Mesenchymal stem cell (in vitro differentiated cells and primary cell): ENCODE measurements at regions not wholly inside any gene's neighbourhood (a gene's known extent, or its start where the extent isn't known, plus 50 kb on each side); places are given as distances from the start of the nearest gene placed in this dataset.
"Not testable (repeated sequence)": the region's sequence is repeated elsewhere in the genome, so short reads cannot be mapped to it uniquely, and the experiment has no call there.

Source experiments
- DNase-seq: peaks from one replicate; pipeline ENCODE4 v3.0.0-alpha.2; 2013
- H2AFZ ChIP-seq: one replicate; pipeline ENCODE4 v1.6.1; 2013; ENCODE audit warnings: low read depth, mild to moderate bottlenecking, control low read depth, inconsistent platforms, low read length, moderate library complexity
- H2AK5ac ChIP-seq: 2 replicates; pipeline ENCODE4 v1.6.1; 2013; ENCODE audit warnings: low read length, moderate library complexity, mild to moderate bottlenecking, inconsistent platforms; ENCODE audit not compliant: severe bottlenecking
- H2BK120ac ChIP-seq: one replicate; pipeline ENCODE4 v1.6.1; 2013; ENCODE audit warnings: low read depth, mild to moderate bottlenecking, inconsistent platforms, low read length, moderate library complexity
- H2BK12ac ChIP-seq, 2 experiments: one replicate each; pipeline ENCODE4 v1.6.1; 2013; ENCODE audit warnings: inconsistent platforms in 2 of 2, low read length in 2 of 2, mild to moderate bottlenecking in 2 of 2, moderate library complexity in 2 of 2, control low read depth in 1 of 2
- H2BK15ac ChIP-seq: one replicate; pipeline ENCODE4 v1.6.1; 2013; ENCODE audit warnings: mild to moderate bottlenecking, low read depth, inconsistent platforms; ENCODE audit not compliant: poor library complexity, severe bottlenecking
- H2BK5ac ChIP-seq: 2 replicates; pipeline ENCODE4 v1.6.1; 2013; ENCODE audit warnings: low read depth, mild to moderate bottlenecking, low read length, control low read depth, inconsistent platforms; ENCODE audit not compliant: poor library complexity, severe bottlenecking
- H3K14ac ChIP-seq, 2 experiments: one replicate each; pipeline ENCODE4 v1.6.1; 2013; ENCODE audit warnings: inconsistent platforms in 2 of 2, low read length in 2 of 2, control low read depth in 1 of 2, mild to moderate bottlenecking in 1 of 2, moderate library complexity in 1 of 2
- H3K18ac ChIP-seq, 2 experiments: one replicate each; pipeline ENCODE4 v1.6.1; 2013; ENCODE audit warnings: inconsistent platforms in 2 of 2, low read length in 2 of 2, control low read depth in 1 of 2, low read depth in 1 of 2, mild to moderate bottlenecking in 1 of 2
- H3K23ac ChIP-seq, 2 experiments: one replicate each; pipeline ENCODE4 v1.6.1; 2013; ENCODE audit warnings: inconsistent platforms in 2 of 2, low read length in 2 of 2, mild to moderate bottlenecking in 2 of 2, moderate library complexity in 2 of 2, control low read depth in 1 of 2
- H3K27ac ChIP-seq: 2 replicates; pipeline ENCODE4 v1.5.1; 2013; ENCODE audit warnings: mild to moderate bottlenecking, moderate library complexity, low read length, control low read depth, inconsistent platforms; ENCODE audit not compliant: poor library complexity, severe bottlenecking
- H3K27me3 ChIP-seq, 2 experiments: 2 replicates each; pipeline versions ENCODE4 v1.6.1 to v1.7.0; 2013; ENCODE audit warnings: low read length in 2 of 2, mild to moderate bottlenecking in 2 of 2, moderate library complexity in 2 of 2, control low read depth in 1 of 2, inconsistent platforms in 1 of 2; ENCODE audit not compliant: control insufficient read depth in 1 of 2, insufficient read depth in 1 of 2
- H3K36me3 ChIP-seq, 2 experiments: 2 replicates each; pipeline versions ENCODE4 v1.6.1 to v1.7.0; 2013; ENCODE audit warnings: low read length in 2 of 2, control low read depth in 1 of 2, inconsistent platforms in 1 of 2, low read depth in 1 of 2, mild to moderate bottlenecking in 1 of 2; ENCODE audit not compliant: insufficient read depth in 2 of 2, control insufficient read depth in 1 of 2
- H3K4ac ChIP-seq, 2 experiments: one replicate each; pipeline ENCODE4 v1.6.1; 2013; ENCODE audit warnings: inconsistent platforms in 2 of 2, low read length in 2 of 2, mild to moderate bottlenecking in 2 of 2, moderate library complexity in 2 of 2, control low read depth in 1 of 2, low read depth in 1 of 2
- H3K4me1 ChIP-seq: 2 replicates; pipeline ENCODE4 v1.6.1; 2013; ENCODE audit warnings: low read depth, low read length, control low read depth; ENCODE audit not compliant: control insufficient read depth, insufficient read depth
- H3K4me2 ChIP-seq: 2 replicates; pipeline ENCODE4 v1.6.1; 2013; ENCODE audit warnings: low read length, mild to moderate bottlenecking, inconsistent platforms; ENCODE audit not compliant: poor library complexity, severe bottlenecking
- H3K4me3 ChIP-seq, 2 experiments: 2 replicates each; pipeline versions ENCODE4 v1.5.1 to v1.7.0; 2013; ENCODE audit warnings: low read length in 2 of 2, mild to moderate bottlenecking in 2 of 2, control low read depth in 1 of 2, low read depth in 1 of 2; ENCODE audit not compliant: insufficient read depth in 1 of 2
- H3K79me1 ChIP-seq: replicated peaks from 2 replicates; pipeline ENCODE4 v1.6.1; 2013; ENCODE audit warnings: mild to moderate bottlenecking, control low read depth, low read length, inconsistent platforms; ENCODE audit not compliant: poor library complexity, severe bottlenecking
- H3K9ac ChIP-seq: 2 replicates; pipeline ENCODE4 v1.7.0; 2013; ENCODE audit warnings: mild to moderate bottlenecking, low read length, moderate library complexity
- H3K9me3 ChIP-seq: 2 replicates; pipeline ENCODE4 v1.7.0; 2013; ENCODE audit warnings: mild to moderate bottlenecking, low read length; ENCODE audit not compliant: control insufficient read depth
- H4K8ac ChIP-seq: one replicate; pipeline ENCODE4 v1.6.1; 2013; ENCODE audit warnings: inconsistent platforms, mild to moderate bottlenecking, low read length, moderate library complexity
- H4K91ac ChIP-seq: one replicate; pipeline ENCODE4 v1.6.1; 2013; ENCODE audit warnings: mild to moderate bottlenecking, low read length, inconsistent platforms
- WGBS: methylation state at CpG from one replicate; pipeline ENCODE4 v1.1.7; 2013; ENCODE audit warnings: mixed read lengths; 5-methylcytosine and 5-hydroxymethylcytosine counted together

DNA sequence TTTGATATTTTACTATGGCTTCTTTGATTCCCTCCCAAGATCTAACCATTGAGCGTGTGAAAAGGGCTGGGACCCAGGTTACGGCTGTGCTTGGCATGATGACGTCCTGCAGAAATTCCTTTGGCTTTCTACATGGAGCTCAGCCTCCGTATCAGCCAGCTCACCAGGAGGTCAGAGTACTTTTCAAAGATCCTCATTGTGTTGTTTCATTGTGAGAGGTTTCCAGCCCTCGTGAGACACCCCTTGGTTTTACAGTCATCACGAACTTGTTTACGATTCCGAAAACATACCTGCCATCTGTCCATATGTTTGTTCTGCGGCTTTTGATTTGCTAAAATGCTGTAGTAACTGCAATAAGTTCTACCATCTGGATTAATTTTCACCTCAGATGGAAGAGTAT is 453.1 kb downstream of the TMEM121 start:
- H3K4ac ChIP-seq = no peak overlapping the region
- H3K9ac ChIP-seq = no peak overlapping the region
- no peaks in the 10 kb centered on the region for H3K4me1 ChIP-seq
- no peak overlapping the region for H3K4me2 ChIP-seq
- H2AK5ac ChIP-seq = no peak overlapping the region
- H2AFZ ChIP-seq = no peak overlapping the region
- no peak overlapping the region for H2BK5ac ChIP-seq
- H3K36me3 ChIP-seq = no peaks in the 10 kb centered on the region
- H3K14ac ChIP-seq = no peak overlapping the region
- 70% methylated on average over 9 of the region's 9 CpGs for WGBS
- no peak overlapping the region for H4K91ac ChIP-seq
- no peak overlapping the region for H3K23ac ChIP-seq
- H2BK12ac ChIP-seq = no peak overlapping the region
- no peak overlapping the region for H2BK120ac ChIP-seq
- no peaks in the 10 kb centered on the region for H3K9me3 ChIP-seq
- no peaks in the 10 kb centered on the region for H3K27me3 ChIP-seq
- H3K4me3 ChIP-seq = no peak overlapping the region
- no peaks in the 10 kb centered on the region for H3K79me1 ChIP-seq
- H4K8ac ChIP-seq = no peak overlapping the region
- DNase-seq = no peak
- no peak overlapping the region for H2BK15ac ChIP-seq
- no peak overlapping the region for H3K18ac ChIP-seq
- H3K27ac ChIP-seq = no peak overlapping the region

DNA sequence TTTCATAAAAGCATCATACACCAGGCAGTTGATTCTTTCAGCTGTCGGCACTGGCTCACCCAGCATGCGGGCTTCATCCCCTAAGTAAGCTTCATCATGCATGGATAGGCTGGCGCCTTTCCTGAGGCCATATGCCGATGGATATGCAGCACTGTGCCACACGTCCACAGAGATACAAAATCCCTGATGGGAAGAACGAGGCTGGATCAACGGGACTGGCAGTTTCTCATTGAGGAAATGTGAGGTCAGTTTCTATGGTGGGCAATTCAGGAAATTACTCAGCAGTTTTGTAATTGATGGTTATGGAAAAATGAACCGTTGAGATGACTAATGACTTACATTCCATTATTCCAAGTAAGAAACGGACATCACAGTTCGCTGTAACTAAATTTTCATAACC is 453.8 kb downstream of the TMEM121 start:
- Histone ChIP-seq H2BK15ac (no peak overlapping the region), H3K4me2 (no peak overlapping the region), H3K27me3 (no peaks in the 10 kb centered on the region), H3K4ac (no peak overlapping the region), H3K36me3 (no peaks in the 10 kb centered on the region), H4K8ac (no peak overlapping the region), H2BK5ac (no peak overlapping the region), H2BK120ac (no peak overlapping the region), H3K4me3 (no peak overlapping the region), H3K14ac (no peak overlapping the region), H4K91ac (no peak overlapping the region), H3K9ac (no peak overlapping the region), H2BK12ac (no peak overlapping the region), H3K4me1 (no peaks in the 10 kb centered on the region), H3K79me1 (no peaks in the 10 kb centered on the region), H2AK5ac (no peak overlapping the region), H3K18ac (no peak overlapping the region), H3K9me3 (no peaks in the 10 kb centered on the region), H3K27ac (no peak overlapping the region), H3K23ac (no peak overlapping the region), H2AFZ (no peak overlapping the region)
- DNase-seq = no peak
- WGBS = 62% methylated on average over 7 of the region's 10 CpGs

DNA sequence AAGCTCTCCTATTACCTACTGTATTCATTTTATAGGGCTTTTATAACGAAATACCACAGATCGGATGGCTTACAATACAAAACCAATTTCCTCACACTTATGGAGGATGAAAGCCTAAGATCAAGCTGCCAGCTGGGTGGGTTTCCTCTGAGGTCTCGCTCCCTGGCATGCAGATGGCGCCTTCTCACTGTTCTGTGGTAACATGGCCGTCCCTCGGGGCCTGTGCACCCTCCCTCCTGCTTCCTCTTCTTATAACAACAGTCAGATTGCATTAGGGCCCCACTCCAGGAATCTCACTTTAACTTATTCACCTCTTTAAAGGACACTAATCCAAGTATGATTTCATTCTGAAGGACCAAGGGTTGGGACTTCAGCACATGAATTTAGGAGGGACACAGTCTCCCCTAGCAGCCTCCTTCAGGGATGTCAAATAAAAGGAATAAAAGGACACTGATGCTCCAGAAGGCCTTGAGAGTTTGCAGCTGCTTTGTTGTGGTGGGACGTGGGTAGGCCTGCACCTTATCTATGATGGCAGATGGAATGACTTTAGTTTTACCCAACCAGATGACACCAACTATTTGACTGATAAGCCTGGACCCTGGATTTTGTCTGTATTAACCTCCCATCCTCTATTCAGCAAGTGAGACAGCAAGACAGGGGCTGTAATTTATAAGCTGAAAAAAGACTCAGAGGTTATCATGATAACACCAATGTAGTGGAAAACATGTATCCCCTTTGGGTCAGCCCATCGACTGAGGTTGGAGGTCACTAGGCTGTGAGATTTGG is 455.3 kb downstream of the TMEM121 start:
- H3K79me1 ChIP-seq, H2BK15ac ChIP-seq, H3K4me3 ChIP-seq, H3K4ac ChIP-seq, H2BK5ac ChIP-seq, H2BK12ac ChIP-seq, H3K23ac ChIP-seq, H4K91ac ChIP-seq, H3K4me2 ChIP-seq, H3K27ac ChIP-seq, DNase-seq, H3K36me3 ChIP-seq, H3K18ac ChIP-seq, H3K14ac ChIP-seq, H2AFZ ChIP-seq, H3K27me3 ChIP-seq, H2AK5ac ChIP-seq, H3K9ac ChIP-seq, H3K9me3 ChIP-seq, H2BK120ac ChIP-seq, H3K4me1 ChIP-seq, H4K8ac ChIP-seq: not testable (repeated sequence)
- 38% methylated on average over 5 of the region's 8 CpGs for WGBS

GRCh38 chr14:105982664-105983063 is 456.3 kb downstream of the TMEM121 start:
- H4K8ac ChIP-seq = no peak overlapping the region
- no peak overlapping the region for H2BK12ac ChIP-seq
- H3K79me1 ChIP-seq = no peaks in the 10 kb centered on the region
- no peak overlapping the region for H3K4me3 ChIP-seq
- H3K27ac ChIP-seq = no peak overlapping the region
- H2BK120ac ChIP-seq = no peak overlapping the region
- no peak overlapping the region for H3K14ac ChIP-seq
- H3K4ac ChIP-seq = no peak overlapping the region
- no peaks in the 10 kb centered on the region for H3K27me3 ChIP-seq
- no peak overlapping the region for H3K23ac ChIP-seq
- H4K91ac ChIP-seq = no peak overlapping the region
- H3K18ac ChIP-seq = no peak overlapping the region
- H2AFZ ChIP-seq = no peak overlapping the region
- WGBS = 65% methylated on average over 8 of the region's 8 CpGs
- no peak overlapping the region for H2AK5ac ChIP-seq
- H3K4me2 ChIP-seq = no peak overlapping the region
- no peak overlapping the region for H2BK15ac ChIP-seq
- DNase-seq = no peak
- H3K9ac ChIP-seq = no peak overlapping the region
- H3K9me3 ChIP-seq = no peaks in the 10 kb centered on the region
- H3K4me1 ChIP-seq = no peaks in the 10 kb centered on the region
- no peak overlapping the region for H2BK5ac ChIP-seq
- H3K36me3 ChIP-seq = no peaks in the 10 kb centered on the region
